Skin epidermis (tissue), 12 donors: ENCODE measurements at regions not wholly inside any gene's neighbourhood (a gene's known extent, or its start where the extent isn't known, plus 50 kb on each side); places are given as distances from the start of the nearest gene placed in this dataset.

Experiments used
- H3K27ac ChIP-seq, 21 experiments: fragments of 200-600 bp; sonication (generic) in 11 of 21; one replicate each; pipeline ENCODE4 v1.5.0; 2020; ENCODE audit warnings: mild to moderate bottlenecking in 3 of 21, inconsistent platforms in 2 of 21, moderate library complexity in 2 of 21
- H3K4me3 ChIP-seq, 7 experiments: fragments of 200-600 bp; sonication (generic) in 2 of 7; one replicate each; pipeline ENCODE4 v1.5.0; 2020; ENCODE audit warnings: inconsistent platforms in 2 of 7, mild to moderate bottlenecking in 2 of 7, moderate library complexity in 1 of 7

DNA sequence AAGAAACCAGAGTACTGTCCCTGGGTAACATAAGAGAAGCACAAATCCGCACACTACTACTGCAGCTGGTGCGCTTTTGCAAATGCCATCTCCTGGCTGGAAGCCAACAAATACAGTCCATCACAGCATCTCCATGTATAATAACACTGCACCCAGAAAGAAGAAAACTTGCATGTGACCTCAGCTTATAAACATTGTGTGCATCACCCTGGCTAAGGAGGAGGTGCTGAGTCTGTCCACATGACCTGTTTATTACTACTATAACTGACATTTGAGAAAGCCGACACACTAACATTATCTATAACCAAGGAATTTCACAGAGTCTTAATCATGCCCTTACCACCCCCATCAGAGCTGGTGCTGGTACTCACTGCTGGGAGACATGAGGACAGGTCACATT is 516.8 kb downstream of the CFAP47 start:
- Histone ChIP-seq H3K27ac (no peak overlapping the region), H3K4me3 (no peak overlapping the region)

DNA sequence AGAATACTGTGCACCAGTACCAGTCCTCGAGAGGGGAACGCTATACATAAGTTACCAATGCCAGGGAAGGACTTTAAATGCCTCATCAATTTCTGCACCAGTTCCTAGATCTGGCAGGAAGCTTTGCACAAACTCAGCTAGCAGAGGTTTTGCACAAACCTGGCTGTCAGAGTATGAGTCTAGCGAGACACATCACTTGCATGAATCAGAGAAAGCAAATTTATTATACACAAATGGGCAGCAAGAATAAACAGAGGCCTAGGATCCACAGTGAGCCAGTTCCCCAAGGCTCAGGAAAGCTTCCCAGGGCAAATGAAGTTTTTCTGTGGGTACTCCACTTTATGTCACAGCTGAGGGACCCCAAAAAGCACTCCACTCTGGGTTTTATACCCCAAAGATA is 523.5 kb downstream of the CFAP47 start:
- H3K27ac ChIP-seq: no peak overlapping the region

DNA sequence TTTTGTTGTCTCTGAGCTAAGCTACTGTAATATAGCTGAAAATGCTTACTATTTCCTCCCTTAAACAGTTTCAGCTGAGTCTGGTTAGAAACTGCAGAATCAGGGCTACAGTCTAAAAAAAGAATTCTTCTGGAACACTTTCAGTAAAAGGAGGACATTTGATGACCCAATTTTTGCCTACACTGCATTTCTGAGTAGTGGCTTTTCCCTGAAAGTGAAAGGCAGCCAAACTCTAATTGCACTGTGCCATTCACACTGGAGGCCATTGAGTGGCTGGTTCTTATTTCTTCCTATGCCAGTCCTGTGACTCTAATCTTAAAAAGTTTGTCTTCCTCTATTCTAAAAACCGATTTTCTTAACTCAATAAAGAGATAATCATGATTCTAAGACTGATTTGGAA is 526.0 kb downstream of the CFAP47 start:
- Histone ChIP-seq H3K27ac (no peak overlapping the region), H3K4me3 (no peak overlapping the region)

More for the DNA sequence above, 523.5 kb downstream of the CFAP47 start:
- no peak overlapping the region for H3K4me3 ChIP-seq

DNA sequence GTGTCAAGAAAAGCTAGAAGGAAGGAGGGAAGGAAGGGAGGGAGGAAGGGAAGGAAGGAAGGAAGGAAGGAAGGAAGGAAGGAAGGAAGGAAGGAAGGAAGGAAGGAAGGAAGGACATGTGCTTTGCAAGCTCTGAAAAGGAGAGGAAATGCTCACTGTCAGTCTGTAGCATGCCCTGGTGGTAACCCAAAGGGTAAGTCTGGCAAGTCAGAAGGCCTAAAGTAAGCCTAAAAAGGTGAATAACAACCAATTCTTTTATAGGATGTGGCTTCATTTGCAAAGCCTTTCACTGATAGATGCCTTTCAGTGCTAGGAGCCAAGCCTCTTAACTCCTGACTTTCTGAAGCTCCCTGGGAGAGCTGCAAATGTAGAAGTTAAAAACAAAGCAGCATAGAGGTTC is 542.6 kb downstream of the CFAP47 start:
- Histone ChIP-seq H3K4me3 (no peak overlapping the region), H3K27ac (no peak overlapping the region)

DNA sequence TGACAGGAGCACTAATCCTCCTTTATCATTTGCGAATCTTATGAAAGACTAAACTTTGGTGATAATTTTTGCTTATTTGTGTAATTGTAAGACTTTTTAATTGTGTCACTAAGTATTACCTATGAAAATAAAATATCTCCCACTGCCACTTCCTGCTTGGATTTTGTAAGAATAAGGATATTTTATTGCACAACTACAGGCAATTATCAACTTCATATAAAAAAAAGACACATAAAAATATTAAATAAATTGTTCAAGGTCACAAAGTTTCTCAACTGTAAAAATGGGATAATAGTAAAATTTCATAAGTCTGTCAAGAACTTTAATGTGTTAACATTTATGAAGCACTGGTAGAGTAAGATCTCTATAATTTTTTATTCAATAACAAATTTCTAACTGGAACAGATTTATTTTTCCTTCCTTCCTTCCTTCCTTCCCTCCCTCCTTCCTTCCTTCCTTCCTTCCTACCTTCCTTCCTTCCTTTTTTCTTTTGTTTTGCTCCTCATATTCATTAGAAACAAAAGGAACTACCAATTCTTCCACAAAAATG is 527.6 kb upstream of the FAM47C start:
- Histone ChIP-seq H3K27ac (no peak overlapping the region), H3K4me3 (no peak overlapping the region)

DNA sequence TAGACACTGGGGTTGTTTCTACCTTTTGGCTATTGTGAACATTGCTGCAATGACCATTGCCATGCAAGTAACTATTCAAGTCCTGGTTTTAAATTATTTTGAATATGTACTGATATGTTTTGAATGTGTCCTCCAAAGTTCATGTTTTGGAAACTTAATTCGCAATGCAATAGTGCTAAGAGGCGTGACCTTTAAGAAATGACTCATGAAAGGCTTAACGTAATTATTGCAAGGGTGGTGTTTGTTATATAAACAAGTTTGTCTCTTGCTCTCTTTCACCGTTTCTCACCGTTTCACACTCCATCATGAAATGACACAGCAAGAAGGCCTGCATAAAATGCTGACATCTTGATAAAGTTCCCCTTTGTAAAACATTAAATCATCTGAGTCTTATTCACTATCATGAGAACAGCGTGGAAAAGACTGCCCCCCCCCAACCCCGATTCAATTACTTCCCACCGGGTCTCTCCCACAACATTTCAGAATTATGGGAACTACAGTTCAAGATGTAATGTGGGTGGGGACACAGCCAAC is 506.9 kb upstream of the FAM47C start:
- no peak overlapping the region for H3K27ac ChIP-seq
- H3K4me3 ChIP-seq: no peak overlapping the region

- no peak overlapping the region for H3K4me3 ChIP-seq
- H3K27ac ChIP-seq: no peak overlapping the region
These were observed 503.5 kb upstream of the FAM47C start for GRCh38 chrX:36504625-36505024.

- H3K27ac ChIP-seq: no peak overlapping the region
- no peak overlapping the region for H3K4me3 ChIP-seq
These were observed 500.1 kb upstream of the FAM47C start for GRCh38 chrX:36508042-36508441.

- no peak overlapping the region for H3K27ac ChIP-seq
- H3K4me3 ChIP-seq: no peak overlapping the region
These were observed 497.4 kb upstream of the FAM47C start for GRCh38 chrX:36510736-36511135.

GRCh38 chrX:36528661-36529060 is 479.5 kb upstream of the FAM47C start:
- Histone ChIP-seq H3K27ac (no peak overlapping the region), H3K4me3 (no peak overlapping the region)

- no peak overlapping the region for H3K4me3 ChIP-seq
- H3K27ac ChIP-seq: no peak overlapping the region
These were observed 473.3 kb upstream of the FAM47C start for GRCh38 chrX:36534900-36535299.

GRCh38 chrX:36543499-36543898 is 464.7 kb upstream of the FAM47C start:
- Histone ChIP-seq H3K27ac (no peak overlapping the region), H3K4me3 (no peak overlapping the region)

DNA sequence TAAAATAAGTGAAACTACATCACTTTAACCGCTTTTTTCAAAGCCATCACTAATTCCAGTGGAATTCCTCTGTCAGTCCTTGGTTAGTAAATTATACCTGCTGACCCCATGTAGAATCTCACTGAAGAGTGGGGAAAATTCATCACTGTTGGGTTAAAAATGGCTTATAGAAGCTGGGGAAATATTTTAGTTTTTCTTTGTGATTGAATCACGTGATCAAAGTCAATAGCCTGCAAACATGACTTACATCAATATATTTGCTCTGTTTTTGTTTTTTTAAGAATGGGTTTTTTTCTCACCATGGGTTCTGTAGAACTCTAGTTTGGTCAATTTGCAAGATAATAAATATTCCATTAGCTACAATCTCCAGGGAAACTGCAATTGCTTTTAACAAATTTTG is 445.2 kb upstream of the FAM47C start:
- no peak overlapping the region for H3K4me3 ChIP-seq
- H3K27ac ChIP-seq: no peak overlapping the region

DNA sequence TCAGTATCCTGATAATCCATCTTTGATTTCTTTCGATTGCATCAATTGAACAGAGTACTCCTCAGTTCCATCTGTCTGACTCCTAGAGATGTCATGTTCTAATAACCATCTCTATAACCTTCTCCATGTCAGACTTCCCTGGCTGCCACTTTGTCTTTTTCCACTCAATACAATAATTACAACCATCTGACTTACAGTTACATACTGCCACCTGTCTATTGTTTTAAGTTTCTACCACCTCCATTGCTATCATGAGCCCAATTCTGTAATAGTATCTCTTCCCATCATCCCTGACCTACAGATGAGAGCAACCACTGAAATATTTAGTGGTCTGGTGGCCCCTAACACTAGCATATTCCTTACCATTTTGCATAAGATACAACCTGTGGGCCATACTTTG is 439.2 kb upstream of the FAM47C start:
- H3K4me3 ChIP-seq: no peak overlapping the region
- no peak overlapping the region for H3K27ac ChIP-seq

DNA sequence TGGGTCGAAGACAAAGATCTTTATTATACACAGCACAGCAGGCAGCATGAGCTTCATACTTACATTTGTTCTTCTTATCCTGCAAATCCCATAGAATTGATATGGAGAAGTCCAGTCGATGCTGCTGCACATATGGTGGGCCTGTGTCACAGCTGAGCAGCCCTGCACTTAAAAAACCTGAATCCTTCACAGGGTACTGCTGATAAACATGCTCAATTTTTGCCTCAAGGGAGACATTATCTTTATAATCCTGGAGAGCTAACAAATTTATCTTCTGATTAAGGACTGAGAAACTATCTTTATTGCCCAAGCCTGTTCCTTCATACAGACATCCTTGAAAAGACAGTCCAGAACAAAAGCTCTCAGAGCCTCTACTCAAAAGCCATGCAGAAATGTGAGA is 434.4 kb upstream of the FAM47C start:
- Histone ChIP-seq H3K4me3 (no peak overlapping the region), H3K27ac (no peak overlapping the region)

DNA sequence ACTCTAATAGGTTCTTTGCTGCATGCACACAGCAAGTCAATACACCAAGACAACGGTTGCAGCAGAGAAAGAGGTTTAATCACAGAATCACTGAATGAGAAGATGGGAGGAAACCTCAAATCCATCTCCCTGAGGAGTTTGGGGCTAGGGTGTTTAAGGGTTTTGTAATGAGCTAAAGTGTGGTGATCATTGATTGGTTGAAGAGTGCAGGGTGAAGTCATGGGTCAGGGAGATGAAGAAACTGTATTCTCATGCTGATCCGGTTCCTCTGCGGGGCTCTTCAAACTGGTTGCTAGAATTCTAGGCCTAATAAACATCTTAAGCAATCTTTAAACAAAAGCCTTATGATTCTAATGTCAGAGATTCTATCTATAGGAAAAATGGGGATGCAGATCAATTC is 432.5 kb upstream of the FAM47C start:
- Histone ChIP-seq H3K4me3 (no peak overlapping the region), H3K27ac (no peak overlapping the region)

- H3K4me3 ChIP-seq: no peak overlapping the region
These were observed 431.2 kb upstream of the FAM47C start for GRCh38 chrX:36577006-36577405.

GRCh38 chrX:36581030-36581429 is 427.1 kb upstream of the FAM47C start:
- Histone ChIP-seq H3K27ac (no peak overlapping the region), H3K4me3 (no peak overlapping the region)

More at GRCh38 chrX:36577006-36577405, 431.2 kb upstream of the FAM47C start:
- no peak overlapping the region for H3K27ac ChIP-seq

GRCh38 chrX:36583674-36584073 is 424.5 kb upstream of the FAM47C start:
- H3K27ac ChIP-seq: no peak overlapping the region
- H3K4me3 ChIP-seq: no peak overlapping the region

GRCh38 chrX:36609616-36610585 is 398.3 kb upstream of the FAM47C start:
- Histone ChIP-seq H3K4me3 (no peak overlapping the region), H3K27ac (no peak overlapping the region)

GRCh38 chrX:36626898-36627297 is 381.3 kb upstream of the FAM47C start:
- Histone ChIP-seq H3K27ac (no peak overlapping the region), H3K4me3 (no peak overlapping the region)
